ENCODE measurements at regions not wholly inside any gene's neighbourhood (a gene's known extent, or its start where the extent isn't known, plus 50 kb on each side); places are given as distances from the start of the nearest gene placed in this dataset.
A peak's percentile ranks its signal among the peaks of the same experiment; 100 is the strongest.

GRCh38 chr15:98567951-98568350 lies 80.4 kb upstream of the IGF1R start:
- DNase-seq, result no peak
- Histone ChIP-seq H3K4me1 (no peaks in the 10 kb centered on the region), H3K27me3 (no peaks in the 10 kb centered on the region), H3K27ac (no peak overlapping the region), H3K36me3 (no peaks in the 10 kb centered on the region), H3K4me3 (no peak overlapping the region), H3K9me3 (no peaks in the 10 kb centered on the region)
- TF ChIP-seq POLR2A (IDR thresholded peaks at IDR 0.05) (no peak), CTCF (IDR thresholded peaks at IDR 0.05) (no peak)

- Histone ChIP-seq H3K4me3 (no peak overlapping the region), H3K4me1 (no peaks in the 10 kb centered on the region), H3K27me3 (no peaks in the 10 kb centered on the region), H3K36me3 (no peaks in the 10 kb centered on the region), H3K27ac (no peak overlapping the region), H3K9me3 (no peaks in the 10 kb centered on the region)
- DNase-seq, result no peak
- no peak for TF ChIP-seq POLR2A (IDR thresholded peaks at IDR 0.05)
- peak in 4 of 6 experiments; percentile 5 to 17 (median 10) for TF ChIP-seq CTCF (IDR thresholded peaks at IDR 0.05)
Observed at GRCh38 chr15:98568382-98569017, 79.8 kb upstream of the IGF1R start.

GRCh38 chr15:98570119-98570518 lies 78.2 kb upstream of the IGF1R start:
- Histone ChIP-seq H3K4me1 (no peaks in the 10 kb centered on the region), H3K27ac (no peak overlapping the region), H3K27me3 (no peaks in the 10 kb centered on the region), H3K4me3 (no peak overlapping the region), H3K36me3 (no peaks in the 10 kb centered on the region), H3K9me3 (no peaks in the 10 kb centered on the region)
- TF ChIP-seq POLR2A (IDR thresholded peaks at IDR 0.05) (no peak), CTCF (IDR thresholded peaks at IDR 0.05) (no peak)
- DNase-seq, result no peak

GRCh38 chr15:98580572-98580971 lies 67.8 kb upstream of the IGF1R start:
- DNase-seq, result no peak
- no peak for TF ChIP-seq CTCF (IDR thresholded peaks at IDR 0.05)
- no peak for TF ChIP-seq POLR2A (IDR thresholded peaks at IDR 0.05)
- Histone ChIP-seq H3K9me3 (no peaks in the 10 kb centered on the region), H3K27me3 (no peaks in the 10 kb centered on the region), H3K27ac (no peak overlapping the region), H3K4me1 (no peaks in the 10 kb centered on the region), H3K4me3 (no peak overlapping the region), H3K36me3 (no peaks in the 10 kb centered on the region)

GRCh38 chr15:98581715-98582114 lies 66.6 kb upstream of the IGF1R start:
- no peak overlapping the region for H3K27ac ChIP-seq
- no peak for TF ChIP-seq POLR2A (IDR thresholded peaks at IDR 0.05)
- no peak for TF ChIP-seq CTCF (IDR thresholded peaks at IDR 0.05)
- H3K36me3 ChIP-seq, result no peaks in the 10 kb centered on the region
- no peak overlapping the region for H3K4me3 ChIP-seq
- DNase-seq, result no peak
- H3K4me1 ChIP-seq, result no peaks in the 10 kb centered on the region
- H3K9me3 ChIP-seq, result no peaks in the 10 kb centered on the region
- no peaks in the 10 kb centered on the region for H3K27me3 ChIP-seq
